HG03139 (cell line): ENCODE measurements at regions not wholly inside any gene's neighbourhood (a gene's known extent, or its start where the extent isn't known, plus 50 kb on each side); places are given as distances from the start of the nearest gene placed in this dataset.
A peak's percentile ranks its signal among the peaks of the same experiment; 100 is the strongest.

Source experiments
- ATAC-seq: cut with Tn5 transposase; IDR thresholded peaks from one replicate; pipeline ENCODE4 v1.9.1; 2021; ENCODE audit not compliant: unreplicated experiment

- no peak for ATAC-seq
Observed at GRCh38 chr19:28494461-28494860, 718.5 kb downstream of the UQCRFS1 start.

- ATAC-seq: no peak
Observed at GRCh38 chr19:28493884-28494283, 719.1 kb downstream of the UQCRFS1 start.

- no peak for ATAC-seq
Observed at GRCh38 chr19:28492621-28493020, 720.3 kb downstream of the UQCRFS1 start.

- ATAC-seq: no peak
Observed at GRCh38 chr19:28492201-28492600, 720.8 kb downstream of the UQCRFS1 start.

- ATAC-seq: no peak
Observed at GRCh38 chr19:28489776-28490175, 723.2 kb downstream of the UQCRFS1 start.

- no peak for ATAC-seq
Observed at GRCh38 chr19:28489126-28489660, 723.8 kb downstream of the UQCRFS1 start.

- no peak for ATAC-seq
Observed at GRCh38 chr19:28487999-28488398, 725.0 kb downstream of the UQCRFS1 start.

- ATAC-seq: no peak
Observed at GRCh38 chr19:28486926-28487325, 726.0 kb downstream of the UQCRFS1 start.

- no peak for ATAC-seq
Observed at GRCh38 chr19:28486473-28486872, 726.5 kb downstream of the UQCRFS1 start.

- no peak for ATAC-seq
Observed at GRCh38 chr19:28485292-28485691, 727.7 kb downstream of the UQCRFS1 start.

GRCh38 chr19:28483197-28483596 lies 729.8 kb downstream of the UQCRFS1 start:
- no peak for ATAC-seq

- no peak for ATAC-seq
Observed at GRCh38 chr19:28482221-28482620, 730.7 kb downstream of the UQCRFS1 start.

- no peak for ATAC-seq
Observed at GRCh38 chr19:28481674-28482073, 731.3 kb downstream of the UQCRFS1 start.

- no peak for ATAC-seq
Observed at GRCh38 chr19:28475525-28475924, 737.4 kb downstream of the UQCRFS1 start.

- no peak for ATAC-seq
Observed at GRCh38 chr19:28472843-28473242, 740.1 kb downstream of the UQCRFS1 start.

- no peak for ATAC-seq
Observed at GRCh38 chr19:28471731-28472510, 741.0 kb downstream of the UQCRFS1 start.

- ATAC-seq: no peak
Observed at GRCh38 chr19:28469544-28469943, 743.4 kb downstream of the UQCRFS1 start.

- peak; percentile 48 for ATAC-seq
Observed at GRCh38 chr19:28468701-28469459, 744.1 kb downstream of the UQCRFS1 start.

- no peak for ATAC-seq
Observed at GRCh38 chr19:28466107-28467045, 746.6 kb downstream of the UQCRFS1 start.

- ATAC-seq: no peak
Observed at GRCh38 chr19:28465371-28466086, 747.4 kb downstream of the UQCRFS1 start.
